ENCODE measurements at regions not wholly inside any gene's neighbourhood (a gene's known extent, or its start where the extent isn't known, plus 50 kb on each side); places are given as distances from the start of the nearest gene placed in this dataset.
A peak's percentile ranks its signal among the peaks of the same experiment; 100 is the strongest.

DNA sequence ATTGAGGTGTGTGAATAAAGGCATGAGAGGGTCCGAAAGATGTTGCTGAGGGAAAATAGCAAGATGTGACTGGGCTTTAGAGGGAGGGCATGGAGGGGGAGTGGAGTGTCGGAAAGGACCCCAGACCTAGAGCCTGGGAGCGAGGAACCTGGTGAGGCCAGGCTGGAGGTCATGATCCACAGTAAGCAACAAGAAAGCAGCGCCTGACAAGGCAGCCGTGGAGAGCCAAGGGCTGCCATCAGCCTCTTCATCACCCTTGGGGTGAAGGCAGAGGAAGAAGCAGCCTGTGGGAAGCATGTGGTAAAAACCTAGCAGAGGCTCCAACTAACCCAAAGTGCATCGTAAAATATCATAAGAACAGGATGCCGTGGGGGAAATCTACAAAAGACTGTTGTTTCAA is 162.8 kb upstream of the SOX1 start:
- 69 to 77% methylated on average over 7 of the region's 7 CpGs for WGBS, 2 donors
- ATAC-seq (ENCODE audit: low FRiP score) (no peak), DNase-seq (peak in 1 of 2 donors; percentile 62)
- Histone ChIP-seq H3K4me3 (ENCODE audit: low read length in 2 of 2) (no peak overlapping the region), H3K36me3 (ENCODE audit: control insufficient read depth in 1 of 2, insufficient read depth in 2 of 2, low read length in 1 of 2) (no peaks in the 10 kb centered on the region), H3K9me3 (ENCODE audit: control insufficient read depth, low read length) (no peaks in the 10 kb centered on the region), H3K27me3 (ENCODE audit: control insufficient read depth in 1 of 2, insufficient read depth in 2 of 2, low read length in 1 of 2) (no peaks in the 10 kb centered on the region), H3K27ac (ENCODE audit: low read depth in 1 of 2, low read length in 2 of 2) (no peak overlapping the region), H3K4me1 (ENCODE audit: control insufficient read depth in 1 of 2, insufficient read depth in 2 of 2, low read length in 2 of 2) (no peaks in the 10 kb centered on the region)
- intact Hi-C loops (cut with DNase I), result no loop called here

DNA sequence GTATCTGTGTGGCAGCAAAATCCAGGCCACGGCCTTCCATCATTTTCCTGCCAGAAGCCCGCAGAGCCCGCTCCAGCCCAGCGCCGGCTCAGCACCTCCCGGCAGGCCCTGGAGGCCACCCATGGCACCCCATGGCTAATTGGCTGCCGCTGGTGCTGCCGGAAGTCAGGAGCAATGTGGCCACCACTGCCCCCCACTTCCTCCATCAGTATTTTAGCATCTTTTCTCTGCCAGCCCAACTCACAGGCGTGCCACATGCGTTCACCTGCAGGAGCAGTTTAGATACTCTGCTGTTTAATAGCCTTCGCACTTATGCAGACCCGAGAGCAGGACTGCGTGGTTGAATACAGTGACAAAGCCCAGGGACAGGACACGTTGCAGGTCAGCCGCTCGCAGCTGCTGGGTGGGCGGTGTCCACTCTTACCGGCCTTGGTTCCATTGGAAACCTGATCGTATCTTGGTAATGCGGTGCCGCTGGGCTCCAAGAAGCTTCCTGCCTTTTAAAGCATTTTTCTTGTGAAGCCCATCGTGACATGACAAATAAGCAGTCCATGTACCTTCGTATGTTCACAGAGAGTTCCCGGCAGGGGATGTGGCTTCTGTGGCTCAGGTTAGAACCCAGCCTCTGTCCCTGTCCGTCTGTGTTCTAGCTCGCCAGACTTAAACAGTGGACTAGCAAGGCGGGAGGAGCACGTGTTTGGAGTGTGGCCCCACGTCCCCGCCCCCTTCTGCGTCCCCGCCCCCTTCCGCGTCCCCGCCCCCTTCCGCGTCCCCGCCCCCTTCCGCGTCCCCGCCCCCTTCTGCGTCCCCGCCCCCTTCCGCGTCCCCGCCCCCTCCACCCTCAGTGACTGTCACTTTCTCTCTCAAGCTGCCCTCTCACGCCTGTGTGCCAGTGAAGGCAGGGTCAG is 162.0 kb upstream of the SOX1 start:
- no peak overlapping the region for H3K4me3 ChIP-seq (ENCODE audit: low read length in 2 of 2)
- DNase-seq, result peak in 1 of 2 donors; percentile 60
- H3K27ac ChIP-seq (ENCODE audit: low read depth in 1 of 2, low read length in 2 of 2), result no peak overlapping the region
- H3K36me3 ChIP-seq (ENCODE audit: control insufficient read depth in 1 of 2, insufficient read depth in 2 of 2, low read length in 1 of 2), result no peaks in the 10 kb centered on the region
- no peak for ATAC-seq (ENCODE audit: low FRiP score)
- H3K27me3 ChIP-seq (ENCODE audit: control insufficient read depth in 1 of 2, insufficient read depth in 2 of 2, low read length in 1 of 2), result no peaks in the 10 kb centered on the region
- WGBS, 2 donors, result 87% methylated on average over 37 to 47 of the region's 47 CpGs
- no peaks in the 10 kb centered on the region for H3K9me3 ChIP-seq (ENCODE audit: control insufficient read depth, low read length)
- intact Hi-C loops (cut with DNase I), result no loop called here
- no peaks in the 10 kb centered on the region for H3K4me1 ChIP-seq (ENCODE audit: control insufficient read depth in 1 of 2, insufficient read depth in 2 of 2, low read length in 2 of 2)

DNA sequence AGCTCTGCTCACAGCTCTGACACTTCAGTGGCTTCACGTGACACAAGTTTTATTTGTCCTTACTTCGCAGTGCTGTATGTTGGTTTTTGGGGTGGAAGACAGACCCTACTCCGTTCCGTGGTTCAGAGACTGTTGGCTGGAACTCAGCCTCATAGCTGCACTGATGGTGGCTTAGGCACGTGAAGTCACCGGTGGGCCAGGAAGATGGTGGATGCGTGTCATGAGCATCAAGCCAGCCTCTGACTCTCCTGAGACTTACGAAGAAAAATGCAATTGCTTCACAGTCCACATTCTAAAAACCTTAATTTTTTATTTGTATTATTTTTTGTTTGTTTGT is 161.4 kb upstream of the SOX1 start:
- Histone ChIP-seq H3K9me3 (ENCODE audit: control insufficient read depth, low read length) (no peaks in the 10 kb centered on the region), H3K27ac (ENCODE audit: low read depth in 1 of 2, low read length in 2 of 2) (no peak overlapping the region), H3K27me3 (ENCODE audit: control insufficient read depth in 1 of 2, insufficient read depth in 2 of 2, low read length in 1 of 2) (no peaks in the 10 kb centered on the region), H3K36me3 (ENCODE audit: control insufficient read depth in 1 of 2, insufficient read depth in 2 of 2, low read length in 1 of 2) (no peaks in the 10 kb centered on the region), H3K4me3 (ENCODE audit: low read length in 2 of 2) (no peak overlapping the region), H3K4me1 (ENCODE audit: control insufficient read depth in 1 of 2, insufficient read depth in 2 of 2, low read length in 2 of 2) (no peaks in the 10 kb centered on the region)
- 88% methylated on average over 8 of the region's 8 CpGs for WGBS, 2 donors
- ATAC-seq (ENCODE audit: low FRiP score), result no peak
- intact Hi-C loops (cut with DNase I), result no loop called here
- no peak for DNase-seq

DNA sequence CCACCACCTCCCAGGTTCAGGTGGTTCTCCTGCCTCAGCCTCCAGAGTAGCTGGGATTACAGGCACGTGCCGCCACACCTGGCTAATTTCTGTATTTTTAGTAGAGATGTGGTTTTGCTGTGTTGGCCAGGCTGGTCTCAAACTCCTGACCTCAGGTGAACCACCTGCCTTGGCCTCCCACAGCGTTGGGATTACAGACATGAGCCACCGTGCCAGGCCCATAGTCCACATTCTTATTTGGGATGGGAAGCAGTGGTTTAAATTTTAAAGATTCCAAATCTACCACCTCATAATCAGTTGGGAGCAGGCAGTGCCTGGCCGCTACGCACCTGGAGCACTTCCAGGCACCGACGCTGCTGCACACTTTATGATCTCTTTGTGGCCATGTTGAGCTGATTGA is 160.6 kb upstream of the SOX1 start:
- H3K4me1 ChIP-seq (ENCODE audit: control insufficient read depth in 1 of 2, insufficient read depth in 2 of 2, low read length in 2 of 2), result no peaks in the 10 kb centered on the region
- no peaks in the 10 kb centered on the region for H3K36me3 ChIP-seq (ENCODE audit: control insufficient read depth in 1 of 2, insufficient read depth in 2 of 2, low read length in 1 of 2)
- no peaks in the 10 kb centered on the region for H3K9me3 ChIP-seq (ENCODE audit: control insufficient read depth, low read length)
- intact Hi-C loops (cut with DNase I), result no loop called here
- DNase-seq (no peak), ATAC-seq (ENCODE audit: low FRiP score) (no peak)
- no peaks in the 10 kb centered on the region for H3K27me3 ChIP-seq (ENCODE audit: control insufficient read depth in 1 of 2, insufficient read depth in 2 of 2, low read length in 1 of 2)
- H3K4me3 ChIP-seq (ENCODE audit: low read length in 2 of 2), result no peak overlapping the region
- no peak overlapping the region for H3K27ac ChIP-seq (ENCODE audit: low read depth in 1 of 2, low read length in 2 of 2)
- WGBS, 2 donors, result 85 to 88% methylated on average over 8 of the region's 8 CpGs

DNA sequence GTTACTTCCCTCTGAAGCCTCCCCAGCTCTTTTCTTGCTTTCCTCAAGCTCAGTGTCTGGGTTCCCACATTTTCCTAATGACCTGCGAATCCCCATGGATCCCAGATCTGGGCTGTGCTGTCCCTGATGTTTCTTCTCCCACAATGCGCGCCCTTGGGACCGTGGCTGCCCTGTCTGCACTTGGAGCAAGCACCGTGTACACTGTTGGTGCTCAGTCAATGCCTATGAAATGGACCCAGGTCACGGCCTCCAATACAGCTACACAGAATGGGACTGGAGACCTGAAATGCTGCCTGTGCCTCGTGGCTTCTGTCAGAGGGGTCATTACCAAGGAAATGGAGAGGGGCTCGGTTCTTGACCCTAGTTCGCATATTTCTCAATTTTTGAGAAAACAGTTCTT is 160.1 kb upstream of the SOX1 start:
- no peaks in the 10 kb centered on the region for H3K36me3 ChIP-seq (ENCODE audit: control insufficient read depth in 1 of 2, insufficient read depth in 2 of 2, low read length in 1 of 2)
- no peaks in the 10 kb centered on the region for H3K27me3 ChIP-seq (ENCODE audit: control insufficient read depth in 1 of 2, insufficient read depth in 2 of 2, low read length in 1 of 2)
- DNase-seq (peak in 1 of 2 donors; percentile 62), ATAC-seq (ENCODE audit: low FRiP score) (no peak)
- WGBS, 2 donors, result 81 to 83% methylated on average over 9 of the region's 9 CpGs
- no peak overlapping the region for H3K4me3 ChIP-seq (ENCODE audit: low read length in 2 of 2)
- intact Hi-C loops (cut with DNase I), result no loop called here
- H3K4me1 ChIP-seq (ENCODE audit: control insufficient read depth in 1 of 2, insufficient read depth in 2 of 2, low read length in 2 of 2), result no peaks in the 10 kb centered on the region
- H3K9me3 ChIP-seq (ENCODE audit: control insufficient read depth, low read length), result no peaks in the 10 kb centered on the region
- no peak overlapping the region for H3K27ac ChIP-seq (ENCODE audit: low read depth in 1 of 2, low read length in 2 of 2)

DNA sequence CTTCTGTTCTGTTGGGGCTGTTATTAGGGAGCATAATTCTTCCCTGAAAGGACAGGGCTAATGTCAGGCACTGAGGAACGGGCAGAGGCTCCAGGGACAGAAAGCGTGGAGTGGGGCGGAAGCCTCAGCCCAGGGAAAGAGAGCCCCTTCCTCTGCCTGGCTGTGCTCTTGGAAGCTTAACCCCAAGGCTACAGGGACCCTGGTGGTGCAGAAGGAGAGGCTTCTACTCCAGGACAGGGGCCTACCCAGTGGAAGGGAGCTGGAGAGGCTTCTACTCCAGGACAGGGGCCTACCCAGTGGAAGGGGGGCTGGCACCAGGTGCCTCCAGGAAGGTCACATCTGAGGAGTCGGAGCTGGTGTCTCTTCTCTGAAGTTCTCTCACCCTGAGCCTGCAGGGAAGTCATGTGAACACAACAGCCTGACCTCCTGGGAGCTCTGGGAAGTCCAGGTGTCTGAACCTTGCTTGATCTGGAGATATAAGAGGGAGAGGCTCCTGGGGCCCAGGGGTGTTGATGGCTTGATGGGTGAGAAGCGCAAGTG is 159.5 kb upstream of the SOX1 start:
- no peak overlapping the region for H3K27ac ChIP-seq (ENCODE audit: low read depth in 1 of 2, low read length in 2 of 2)
- intact Hi-C loops (cut with DNase I), result no loop called here
- no peak overlapping the region for H3K4me3 ChIP-seq (ENCODE audit: low read length in 2 of 2)
- H3K9me3 ChIP-seq (ENCODE audit: control insufficient read depth, low read length), result no peaks in the 10 kb centered on the region
- ATAC-seq (ENCODE audit: low FRiP score) (no peak), DNase-seq (no peak)
- H3K27me3 ChIP-seq (ENCODE audit: control insufficient read depth in 1 of 2, insufficient read depth in 2 of 2, low read length in 1 of 2), result no peaks in the 10 kb centered on the region
- no peaks in the 10 kb centered on the region for H3K4me1 ChIP-seq (ENCODE audit: control insufficient read depth in 1 of 2, insufficient read depth in 2 of 2, low read length in 2 of 2)
- WGBS, 2 donors, result 75 to 81% methylated on average over 5 of the region's 5 CpGs
- H3K36me3 ChIP-seq (ENCODE audit: control insufficient read depth in 1 of 2, insufficient read depth in 2 of 2, low read length in 1 of 2), result no peaks in the 10 kb centered on the region

DNA sequence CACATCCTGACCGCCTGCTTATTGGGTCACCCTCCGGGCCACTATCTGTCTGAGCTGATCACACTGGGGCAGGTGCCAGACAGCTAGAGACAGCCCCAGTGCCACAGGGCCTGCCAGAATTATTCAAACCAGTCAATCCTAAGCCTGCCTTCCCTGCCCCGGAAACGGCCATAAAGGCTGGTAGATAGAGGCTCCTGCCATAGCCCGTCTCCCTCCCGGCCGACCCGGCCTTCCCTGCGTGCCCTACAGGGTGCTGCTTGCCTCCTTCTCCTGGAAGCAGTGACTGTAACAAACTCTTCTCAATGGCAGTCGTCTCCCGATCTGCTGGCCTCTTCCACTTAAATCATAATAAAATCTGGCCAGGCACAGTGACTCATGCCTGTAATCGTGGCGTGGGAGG is 158.6 kb upstream of the SOX1 start:
- H3K27me3 ChIP-seq (ENCODE audit: control insufficient read depth in 1 of 2, insufficient read depth in 2 of 2, low read length in 1 of 2), result no peaks in the 10 kb centered on the region
- DNase-seq (peak in 1 of 2 donors; percentile 62), ATAC-seq (ENCODE audit: low FRiP score) (no peak)
- intact Hi-C loops (cut with DNase I), result no loop called here
- 78% methylated on average over 13 of the region's 13 CpGs for WGBS, 2 donors
- H3K36me3 ChIP-seq (ENCODE audit: control insufficient read depth in 1 of 2, insufficient read depth in 2 of 2, low read length in 1 of 2), result no peaks in the 10 kb centered on the region
- no peak overlapping the region for H3K27ac ChIP-seq (ENCODE audit: low read depth in 1 of 2, low read length in 2 of 2)
- H3K4me1 ChIP-seq (ENCODE audit: control insufficient read depth in 1 of 2, insufficient read depth in 2 of 2, low read length in 2 of 2), result no peaks in the 10 kb centered on the region
- no peak overlapping the region for H3K4me3 ChIP-seq (ENCODE audit: low read length in 2 of 2)
- no peaks in the 10 kb centered on the region for H3K9me3 ChIP-seq (ENCODE audit: control insufficient read depth, low read length)

DNA sequence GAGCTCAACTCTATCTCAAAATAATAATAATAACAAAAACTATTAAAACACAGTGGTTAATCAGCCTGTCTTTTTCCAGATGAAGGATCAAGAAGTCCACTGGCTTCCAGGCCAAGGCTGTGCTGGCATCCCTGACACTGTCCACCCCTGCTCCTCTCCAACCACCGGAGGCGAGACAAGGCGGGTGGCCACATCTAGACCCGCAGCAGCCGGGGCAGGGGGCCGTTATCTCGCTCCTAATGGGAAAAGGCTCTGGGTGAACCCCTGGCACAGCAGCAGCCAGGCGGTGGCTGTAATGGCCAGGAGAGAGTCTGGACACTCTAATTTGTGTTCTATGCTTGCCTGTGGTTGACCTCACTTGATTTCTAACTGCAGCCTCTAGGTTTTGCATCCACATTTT is 158.0 kb upstream of the SOX1 start:
- Histone ChIP-seq H3K4me3 (ENCODE audit: low read length in 2 of 2) (no peak overlapping the region), H3K9me3 (ENCODE audit: control insufficient read depth, low read length) (no peaks in the 10 kb centered on the region), H3K36me3 (ENCODE audit: control insufficient read depth in 1 of 2, insufficient read depth in 2 of 2, low read length in 1 of 2) (no peaks in the 10 kb centered on the region), H3K27ac (ENCODE audit: low read depth in 1 of 2, low read length in 2 of 2) (no peak overlapping the region), H3K27me3 (ENCODE audit: control insufficient read depth in 1 of 2, insufficient read depth in 2 of 2, low read length in 1 of 2) (no peaks in the 10 kb centered on the region), H3K4me1 (ENCODE audit: control insufficient read depth in 1 of 2, insufficient read depth in 2 of 2, low read length in 2 of 2) (no peaks in the 10 kb centered on the region)
- ATAC-seq (ENCODE audit: low FRiP score) (no peak), DNase-seq (peak in 1 of 2 donors; percentile 60)
- intact Hi-C loops (cut with DNase I), result no loop called here
- 85 to 91% methylated on average over 8 of the region's 8 CpGs for WGBS, 2 donors

DNA sequence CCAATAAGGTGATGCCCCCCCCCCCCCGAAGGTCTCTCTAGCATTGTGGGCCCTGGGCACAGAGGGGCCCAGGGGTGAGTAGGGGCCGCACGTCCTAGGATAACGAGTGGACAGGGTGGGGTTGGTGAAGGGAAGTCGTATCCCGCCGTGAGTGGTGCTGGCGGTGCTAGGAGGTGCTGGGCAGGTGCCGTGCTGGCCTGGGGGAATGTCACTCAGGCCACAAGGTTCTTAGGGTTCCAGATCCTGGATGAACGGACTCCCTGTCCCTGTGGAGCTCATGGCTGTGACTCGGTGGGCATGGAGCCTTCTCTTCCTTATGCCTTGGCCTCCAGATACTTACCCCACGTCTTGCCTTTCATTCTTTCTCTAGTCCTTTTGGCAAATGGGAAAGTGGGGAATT is 157.4 kb upstream of the SOX1 start:
- whole genome bisulfite sequencing, 2 donors, result 87% methylated on average over 12 of the region's 12 CpGs
- no peak overlapping the region for H3K27ac ChIP-seq (ENCODE audit: low read depth in 1 of 2, low read length in 2 of 2)
- ATAC-seq (ENCODE audit: low FRiP score), result no peak

More for the DNA sequence above, 157.4 kb upstream of the SOX1 start:
- no peaks in the 10 kb centered on the region for H3K27me3 ChIP-seq (ENCODE audit: control insufficient read depth in 1 of 2, insufficient read depth in 2 of 2, low read length in 1 of 2)
- H3K4me1 ChIP-seq (ENCODE audit: control insufficient read depth in 1 of 2, insufficient read depth in 2 of 2, low read length in 2 of 2), result no peaks in the 10 kb centered on the region
- intact Hi-C loops (cut with DNase I), result no loop called here
- no peak overlapping the region for H3K4me3 ChIP-seq (ENCODE audit: low read length in 2 of 2)
- no peaks in the 10 kb centered on the region for H3K36me3 ChIP-seq (ENCODE audit: control insufficient read depth in 1 of 2, insufficient read depth in 2 of 2, low read length in 1 of 2)
- peak in 1 of 2 donors; percentile 46 for DNase-seq
- H3K9me3 ChIP-seq (ENCODE audit: control insufficient read depth, low read length), result no peaks in the 10 kb centered on the region

Data from aorta (tissue), 5 donors.